ENCODE measurements at regions not wholly inside any gene's neighbourhood (a gene's known extent, or its start where the extent isn't known, plus 50 kb on each side); places are given as distances from the start of the nearest gene placed in this dataset.

GRCh38 chr6:19734519-19734918, 102.7 kb upstream of the ID4 start:
- no peak for TF ChIP-seq EZH2 (IDR thresholded peaks at IDR 0.05; ENCODE audit: borderline replicate concordance, low read length)
- TF ChIP-seq CTCF (IDR thresholded peaks at IDR 0.05; ENCODE audit: low read length), result no peak

Data from OCI-LY1 (cell line).